ENCODE measurements at regions not wholly inside any gene's neighbourhood (a gene's known extent, or its start where the extent isn't known, plus 50 kb on each side); places are given as distances from the start of the nearest gene placed in this dataset.
"Not testable (repeated sequence)": the region's sequence is repeated elsewhere in the genome, so short reads cannot be mapped to it uniquely, and the experiment has no call there.

DNA sequence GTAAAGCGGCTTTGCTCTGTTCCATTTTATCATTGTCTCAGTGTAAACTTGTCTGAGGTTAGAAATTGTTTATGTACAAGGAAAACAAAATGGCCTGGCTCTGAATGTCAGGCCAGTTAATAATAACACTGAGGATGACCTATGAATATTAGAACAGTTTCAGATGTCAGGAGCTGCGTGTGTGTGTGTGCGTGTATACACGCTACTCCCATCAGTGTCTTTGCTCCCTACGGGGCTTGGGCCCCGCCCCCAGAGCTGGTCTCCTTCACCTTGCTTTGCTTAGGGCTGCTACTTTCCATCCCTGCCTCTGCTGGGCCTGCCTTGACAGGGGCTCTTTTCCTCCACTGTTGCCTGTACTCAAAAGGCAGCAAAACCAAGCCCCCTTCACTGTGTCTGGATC is 142.3 kb upstream of the BET1 start:
- H3K4me3 ChIP-seq (ENCODE audit: low read depth, low read length): no peak overlapping the region
- TF ChIP-seq, protein P1, sequence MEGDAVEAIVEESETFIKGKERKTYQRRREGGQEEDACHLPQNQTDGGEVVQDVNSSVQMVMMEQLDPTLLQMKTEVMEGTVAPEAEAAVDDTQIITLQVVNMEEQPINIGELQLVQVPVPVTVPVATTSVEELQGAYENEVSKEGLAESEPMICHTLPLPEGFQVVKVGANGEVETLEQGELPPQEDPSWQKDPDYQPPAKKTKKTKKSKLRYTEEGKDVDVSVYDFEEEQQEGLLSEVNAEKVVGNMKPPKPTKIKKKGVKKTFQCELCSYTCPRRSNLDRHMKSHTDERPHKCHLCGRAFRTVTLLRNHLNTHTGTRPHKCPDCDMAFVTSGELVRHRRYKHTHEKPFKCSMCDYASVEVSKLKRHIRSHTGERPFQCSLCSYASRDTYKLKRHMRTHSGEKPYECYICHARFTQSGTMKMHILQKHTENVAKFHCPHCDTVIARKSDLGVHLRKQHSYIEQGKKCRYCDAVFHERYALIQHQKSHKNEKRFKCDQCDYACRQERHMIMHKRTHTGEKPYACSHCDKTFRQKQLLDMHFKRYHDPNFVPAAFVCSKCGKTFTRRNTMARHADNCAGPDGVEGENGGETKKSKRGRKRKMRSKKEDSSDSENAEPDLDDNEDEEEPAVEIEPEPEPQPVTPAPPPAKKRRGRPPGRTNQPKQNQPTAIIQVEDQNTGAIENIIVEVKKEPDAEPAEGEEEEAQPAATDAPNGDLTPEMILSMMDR (conservative IDR thresholded peaks at IDR 0.05; ENCODE audit: low read depth, low read length): no peak
- peak; percentile 90 for DNase-seq (ENCODE audit: low read depth)

DNA sequence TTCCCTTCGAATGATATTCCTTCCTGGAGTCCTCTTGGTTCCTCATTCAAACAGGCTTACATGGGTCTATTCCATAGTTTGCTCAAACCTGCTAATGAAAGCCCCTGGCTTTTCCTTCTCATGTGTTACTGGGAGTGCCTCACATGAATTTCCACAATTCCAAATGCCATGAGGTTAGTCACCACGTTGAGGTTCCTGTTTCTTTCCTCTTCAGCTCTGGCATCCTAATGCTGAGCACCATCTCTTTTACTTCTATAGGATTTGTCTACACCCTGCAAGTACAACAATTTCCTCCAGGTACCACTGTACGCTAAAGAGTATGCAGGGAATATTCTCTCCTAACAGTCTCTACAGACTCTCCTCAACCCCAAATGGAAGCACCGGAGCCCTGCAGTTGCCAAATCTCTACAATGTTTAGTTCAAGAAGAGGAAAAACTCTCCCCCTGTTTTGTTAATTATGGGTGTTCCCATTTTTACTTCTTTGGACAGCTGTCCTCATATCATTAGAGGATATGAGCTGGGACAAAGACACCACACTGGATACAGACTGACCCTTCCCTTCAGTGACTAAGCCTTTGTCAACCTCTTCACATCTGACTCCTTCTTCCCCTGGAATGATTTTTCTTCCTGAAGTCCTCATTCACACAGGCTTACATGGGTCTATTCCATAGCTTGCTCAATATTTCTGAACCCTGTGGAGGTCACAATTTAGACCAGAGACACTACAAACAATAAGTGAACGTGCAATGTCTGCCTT is 145.8 kb upstream of the BET1 start:
- no peak overlapping the region for H3K4me3 ChIP-seq (ENCODE audit: low read depth, low read length)
- no peak for DNase-seq (ENCODE audit: low read depth)
- TF ChIP-seq, protein P1 (conservative IDR thresholded peaks at IDR 0.05; ENCODE audit: low read depth, low read length): no peak

DNA sequence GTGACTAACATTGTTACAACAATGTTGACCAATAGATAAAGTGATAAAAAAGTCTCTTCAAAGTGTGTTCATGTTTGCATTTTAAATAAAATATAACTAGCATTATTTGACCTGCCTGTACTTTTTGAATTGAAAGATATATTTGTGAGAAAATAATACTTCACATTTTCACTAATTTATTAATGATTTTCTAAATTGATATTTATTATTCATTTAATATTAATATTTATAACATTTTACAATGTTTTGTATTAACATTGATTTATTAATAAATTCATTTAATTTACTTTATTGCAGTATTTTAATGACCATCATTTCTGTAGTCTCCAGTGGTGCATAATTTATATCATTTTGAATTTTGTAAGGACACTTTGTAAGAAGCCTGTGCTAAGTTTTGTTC is 150.0 kb upstream of the BET1 start:
- no peak for DNase-seq (ENCODE audit: low read depth)
- TF ChIP-seq, protein P1 (conservative IDR thresholded peaks at IDR 0.05; ENCODE audit: low read depth, low read length): no peak
- H3K4me3 ChIP-seq (ENCODE audit: low read depth, low read length): no peak overlapping the region

DNA sequence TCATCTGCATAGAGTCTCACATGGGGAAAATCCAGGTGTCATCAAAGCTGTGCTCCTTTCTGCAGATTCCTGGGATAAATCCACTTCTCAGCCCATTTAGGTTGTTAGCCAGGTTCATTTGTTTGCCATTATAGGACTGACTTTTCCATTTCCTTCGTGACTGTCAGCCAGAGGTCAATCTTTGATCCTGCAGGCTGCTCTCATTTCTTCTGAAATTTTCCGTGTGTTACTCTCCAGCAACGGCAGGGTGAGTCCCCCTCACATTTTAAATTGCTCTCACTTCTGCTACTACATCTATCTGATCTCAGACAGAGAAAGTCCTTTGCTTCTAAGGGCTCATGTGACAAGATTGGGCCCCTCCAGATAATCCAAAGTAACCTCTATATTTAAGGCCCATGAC is 150.7 kb upstream of the BET1 start:
- DNase-seq (ENCODE audit: low read depth): peak; percentile 21
- TF ChIP-seq, protein P1 (conservative IDR thresholded peaks at IDR 0.05; ENCODE audit: low read depth, low read length): no peak
- no peak overlapping the region for H3K4me3 ChIP-seq (ENCODE audit: low read depth, low read length)

DNA sequence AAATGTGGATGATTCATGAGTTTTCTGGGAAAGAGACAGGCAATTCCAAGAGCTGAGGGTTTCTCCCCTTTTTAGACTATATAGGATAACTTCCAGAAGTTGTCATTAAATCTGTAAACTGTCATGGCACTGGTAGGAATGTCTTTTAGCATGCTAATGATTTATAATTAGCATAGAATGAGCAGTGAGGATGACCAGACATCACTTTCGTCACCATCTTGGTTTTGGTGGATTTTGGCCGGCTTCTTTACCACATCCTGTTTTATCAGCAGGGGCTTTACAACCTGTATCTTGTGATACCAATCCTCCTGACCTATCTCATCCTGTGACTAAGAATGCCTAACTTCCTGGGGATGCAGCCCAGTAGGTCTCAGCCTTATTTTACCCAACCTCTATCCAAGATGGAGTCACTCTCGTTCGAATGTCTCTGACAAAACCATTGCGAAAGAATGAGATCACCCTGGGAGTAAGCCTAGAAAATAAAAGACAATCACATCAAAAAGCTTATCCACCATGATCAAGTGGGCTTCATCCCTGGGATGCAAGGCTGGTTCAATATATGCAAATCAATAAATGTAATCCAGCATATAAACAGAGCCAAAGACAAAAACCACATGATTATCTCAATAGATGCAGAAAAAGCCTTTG is 153.6 kb upstream of the BET1 start:
- peak; percentile 60 for DNase-seq (ENCODE audit: low read depth)
- H3K4me3 ChIP-seq (ENCODE audit: low read depth, low read length): not testable (repeated sequence)

DNA sequence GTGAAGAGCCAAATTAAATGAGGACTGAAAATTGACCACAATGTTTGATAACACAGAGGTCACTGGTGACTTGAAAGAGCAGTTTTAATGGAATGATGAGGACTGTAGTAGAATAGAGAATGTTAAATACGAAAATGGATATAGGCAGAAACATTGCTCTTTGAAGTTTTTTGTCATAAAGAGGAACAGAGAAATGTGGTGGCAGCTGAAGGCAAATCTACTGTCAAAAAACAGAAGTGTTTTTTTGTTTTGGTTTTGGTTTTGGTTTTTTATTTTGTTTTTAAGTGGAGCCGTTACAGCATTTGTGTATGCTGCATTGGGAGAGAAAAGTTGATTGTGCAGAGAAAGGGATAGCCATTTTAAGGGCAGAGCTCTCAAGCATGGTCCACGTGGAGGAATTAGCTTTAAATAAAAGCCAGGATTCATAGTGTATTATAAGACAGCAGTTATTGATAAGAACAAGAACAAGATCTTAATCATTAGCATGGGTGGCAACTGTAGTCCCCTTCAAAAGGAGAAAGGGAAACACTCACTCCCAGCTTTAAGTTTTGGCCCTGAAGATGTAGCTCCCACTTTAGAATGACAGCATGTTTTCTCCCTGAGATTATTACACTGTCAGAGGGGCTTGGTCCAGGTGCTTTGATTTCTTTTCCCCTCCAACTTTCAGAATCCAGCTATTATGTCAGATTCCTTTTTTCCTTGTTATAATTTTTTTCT is 156.7 kb upstream of the BET1 start:
- no peak for DNase-seq (ENCODE audit: low read depth)
- TF ChIP-seq, protein P1 (conservative IDR thresholded peaks at IDR 0.05; ENCODE audit: low read depth, low read length): no peak
- H3K4me3 ChIP-seq (ENCODE audit: low read depth, low read length): no peak overlapping the region

DNA sequence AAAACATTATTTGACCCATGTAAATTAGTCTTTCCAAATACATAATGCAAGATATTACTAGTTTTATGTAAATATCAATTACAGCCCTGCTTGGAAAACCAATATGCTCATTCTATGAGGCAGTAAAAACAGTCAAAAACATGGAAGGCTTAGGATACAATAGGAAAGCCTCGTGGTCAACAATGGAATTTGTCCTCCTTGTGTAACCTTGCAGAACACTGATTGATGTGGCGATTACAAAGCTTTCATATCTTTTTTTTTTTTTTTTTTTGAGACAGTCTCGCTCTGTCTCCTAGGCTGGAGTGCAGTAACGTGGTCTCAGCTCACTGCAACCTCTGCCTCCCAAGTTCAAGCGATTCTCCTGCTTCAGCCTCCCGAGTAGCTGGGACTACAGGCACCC is 157.3 kb upstream of the BET1 start:
- H3K4me3 ChIP-seq (ENCODE audit: low read depth, low read length): no peak overlapping the region
- no peak for DNase-seq (ENCODE audit: low read depth)
- TF ChIP-seq, protein P1 (conservative IDR thresholded peaks at IDR 0.05; ENCODE audit: low read depth, low read length): no peak
